Panc1 (cell line): ENCODE measurements at regions not wholly inside any gene's neighbourhood (a gene's known extent, or its start where the extent isn't known, plus 50 kb on each side); places are given as distances from the start of the nearest gene placed in this dataset.
A peak's percentile ranks its signal among the peaks of the same experiment; 100 is the strongest.

Experiments used
- ATAC-seq: fragments of 200-7000 bp; cut with Tn5 transposase; 2 replicates; pipeline ENCODE4 v1.9.1; 2020; ENCODE audit warnings: mild to moderate bottlenecking, moderate library complexity
- BruUV-seq: library from RNA; stranded (reverse); fragments of 400-500 nt; replicated peaks from 2 replicates; lab custom pipeline; 2021; lab: Mats Ljungman, UMichigan
- CTCF ChIA-PET: fragments of 300-600 bp; sonication (Branson Sonifier 250); formaldehyde crosslinking; loops from one replicate; lab custom pipeline; 2022; ENCODE audit warnings: antibody characterized with exemption; lab: Charles Lee
- POLR2A ChIA-PET: fragments of 300-600 bp; sonication (Branson Sonifier 250); formaldehyde crosslinking; loops from one replicate; lab custom pipeline; 2022; ENCODE audit warnings: antibody characterized with exemption; lab: Charles Lee
- DNase-seq: peaks from one replicate; pipeline ENCODE4 v3.0.0-alpha.2; 2010; ENCODE audit warnings: low read depth, low spot score
- H3K27ac ChIP-seq: 2 replicates; pipeline ENCODE4 v1.5.1; 2011; ENCODE audit warnings: mild to moderate bottlenecking, low read length, inconsistent platforms
- H3K27me3 ChIP-seq: fragments of 200-500 bp; sonication (Bioruptor generic); 2 replicates; pipeline ENCODE4 v1.6.0; 2014; ENCODE audit warnings: low read length, inconsistent platforms; ENCODE audit not compliant: control insufficient read depth, insufficient read depth
- H3K36me3 ChIP-seq: fragments of 200-500 bp; sonication (Bioruptor generic); 2 replicates; pipeline ENCODE4 v1.5.1; 2014; ENCODE audit warnings: inconsistent platforms, mild to moderate bottlenecking, low read length, moderate library complexity; ENCODE audit not compliant: control insufficient read depth, insufficient read depth
- H3K4me1 ChIP-seq: 2 replicates; pipeline ENCODE4 v1.5.1; 2011; ENCODE audit warnings: inconsistent platforms, mild to moderate bottlenecking, low read length, moderate library complexity; ENCODE audit not compliant: control insufficient read depth, insufficient read depth
- H3K4me3 ChIP-seq, 2 experiments: 2 replicates each; pipeline ENCODE4 v1.5.1; 2011 to 2012; ENCODE audit warnings: low read depth in 2 of 2, low read length in 2 of 2, mild to moderate bottlenecking in 2 of 2, inconsistent platforms in 1 of 2, moderate library complexity in 1 of 2
- H3K9me3 ChIP-seq: fragments of 200-500 bp; sonication (Bioruptor generic); 2 replicates; pipeline ENCODE4 v1.5.1; 2014; ENCODE audit warnings: low read depth, mild to moderate bottlenecking, inconsistent platforms, low read length, moderate library complexity; ENCODE audit not compliant: control insufficient read depth, insufficient read depth
- CTCF ChIP-seq: fragments of 450-650 bp; IDR thresholded peaks from 2 replicates; pipeline ENCODE4 v1.5.1; 2017; ENCODE audit warnings: mild to moderate bottlenecking
- POLR2AphosphoS5 ChIP-seq: IDR thresholded peaks from 2 replicates; pipeline ENCODE4 v1.6.1; 2012; ENCODE audit warnings: mild to moderate bottlenecking, low read depth, low read length, moderate library complexity
- REST ChIP-seq, 2 experiments: IDR thresholded peaks; 2 replicates each; pipeline ENCODE4 v1.6.1; 2011 to 2012; ENCODE audit warnings: low read depth in 2 of 2, control low read depth in 1 of 2, low read length in 1 of 2, mild to moderate bottlenecking in 1 of 2, moderate library complexity in 1 of 2; ENCODE audit not compliant: insufficient read depth in 1 of 2
- SIN3A ChIP-seq: IDR thresholded peaks from 2 replicates; pipeline ENCODE4 v1.6.1; 2012; ENCODE audit warnings: low read depth, mild to moderate bottlenecking, low read length, moderate library complexity, borderline replicate concordance; ENCODE audit not compliant: insufficient read depth
- TCF7L2 ChIP-seq: IDR thresholded peaks from 2 replicates; pipeline ENCODE4 v1.6.1; 2011; ENCODE audit warnings: mild to moderate bottlenecking, low read depth, low read length, inconsistent platforms
- in situ Hi-C: cut with HindIII; loops from 2 replicates; pipeline ENCODE4 v1.10.0; 2016; ENCODE audit warnings: low sequenced_read_pairs, low pct_unique_long_range_greater_than_20kb
- intact Hi-C: fragments of 100-400 bp; cut with micrococcal nuclease; formaldehyde crosslinking; loops from one replicate; pipeline ENCODE4 v1.10.0; 2022; ENCODE audit not compliant: unreplicated experiment

GRCh38 chr2:121094845-121095244 is 190.2 kb downstream of the TFCP2L1 start:
- ChIA-PET POLR2A (no interaction called here), CTCF (interaction anchor here (0.6 to 2.1 kb wide), 8 partner anchors 9 to 1203 kb away, joined by 3 to 30 read pairs (median 4); no protein-coding TSS in a partner anchor)
- no TSS peak for BruUV-seq
- Histone ChIP-seq H3K4me3 (no peak overlapping the region), H3K9me3 (no peaks in the 10 kb centered on the region), H3K27me3 (no peaks in the 10 kb centered on the region), H3K27ac (no peak overlapping the region), H3K4me1 (0 out of 2 replicates have a peak, but pooled peaks cover 4% of the 10 kb centered on the region), H3K36me3 (no peaks in the 10 kb centered on the region)
- DNase-seq (no peak), ATAC-seq (0 out of 2 replicates have a peak, but pooled peaks have one; percentile 45)
- no peak for TF ChIP-seq POLR2AphosphoS5
- no peak for TF ChIP-seq CTCF
- TF ChIP-seq SIN3A = no peak
- no peak for TF ChIP-seq REST (IDR thresholded peaks at IDR 0.05; ENCODE audit: insufficient read depth in 1 of 2, low read depth in 2 of 2, low read length in 1 of 2)
- TF ChIP-seq TCF7L2 = no peak
- in situ Hi-C loops (no loop called here), intact Hi-C loops (loop anchor here (10.0 kb wide), 2 partner anchors 230 to 260 kb away; no protein-coding TSS in a partner anchor)

- peak; percentile 93 for ATAC-seq
- no peak for TF ChIP-seq TCF7L2
- TF ChIP-seq REST (IDR thresholded peaks at IDR 0.05; ENCODE audit: insufficient read depth in 1 of 2, low read depth in 2 of 2, low read length in 1 of 2) = 0 out of 4 replicates have a peak, but pooled peaks of 1 of the 2 experiments have one; percentile 35
- TF ChIP-seq SIN3A = no peak
- TF ChIP-seq CTCF = peak; percentile 95
- intact Hi-C loops = loop anchor here (10.0 kb wide), 2 partner anchors 229 to 259 kb away; no protein-coding TSS in a partner anchor
- H3K27me3 ChIP-seq = no peaks in the 10 kb centered on the region
- H3K36me3 ChIP-seq = no peaks in the 10 kb centered on the region
- no peak for DNase-seq
- no peak overlapping the region for H3K27ac ChIP-seq
- H3K4me3 ChIP-seq = no peak overlapping the region
- H3K4me1 ChIP-seq = 0 out of 2 replicates have a peak, but pooled peaks cover 4% of the 10 kb centered on the region
- no TSS peak for BruUV-seq
- H3K9me3 ChIP-seq = no peaks in the 10 kb centered on the region
- CTCF ChIA-PET = interaction anchor here (0.6 to 2.1 kb wide), 9 partner anchors 9 to 1203 kb away, joined by 3 to 30 read pairs (median 4); no protein-coding TSS in a partner anchor
- POLR2A ChIA-PET = no interaction called here
- in situ Hi-C loops = no loop called here
Measured at GRCh38 chr2:121095257-121096080, 189.5 kb downstream of the TFCP2L1 start.
